Esophagus muscularis mucosa (tissue), 4 donors: ENCODE measurements at regions not wholly inside any gene's neighbourhood (a gene's known extent, or its start where the extent isn't known, plus 50 kb on each side); places are given as distances from the start of the nearest gene placed in this dataset.

Experiments
- DNase-seq: peaks from one replicate; pipeline ENCODE4 v3.0.0-alpha.2; 2017; ENCODE audit errors: extremely low spot score
- H3K27ac ChIP-seq, 4 donors: fragments of 200-600 bp; sonication (generic); replicated peaks in 1 of 4; 1 replicate in 3 of 4; 2 replicates in 1 of 4; pipeline ENCODE4 v1.5.1; 2016 to 2019; ENCODE audit warnings: mild to moderate bottlenecking in 1 of 4
- H3K27me3 ChIP-seq, 4 donors: fragments of 200-600 bp; sonication (generic); one replicate each; pipeline versions ENCODE4 v1.5.1 to v1.6.0; 2016 to 2019
- H3K36me3 ChIP-seq, 4 donors: fragments of 200-600 bp; sonication (generic); one replicate each; pipeline ENCODE4 v1.5.1; 2016 to 2019
- H3K4me1 ChIP-seq, 4 donors: fragments of 200-600 bp; sonication (generic); one replicate each; pipeline ENCODE4 v1.5.1; 2016 to 2019
- H3K4me3 ChIP-seq, 4 donors: fragments of 200-600 bp; sonication (generic); 1 replicate in 2 of 4; 2 replicates in 2 of 4; pipeline ENCODE4 v1.5.1; 2016 to 2019; ENCODE audit warnings: mild to moderate bottlenecking in 4 of 4, moderate library complexity in 1 of 4
- H3K9me3 ChIP-seq, 4 donors: fragments of 200-600 bp; sonication (generic); 1 replicate in 3 of 4; 2 replicates in 1 of 4; pipeline ENCODE4 v1.5.1; 2016 to 2019
- CTCF ChIP-seq, 3 experiments: fragments of 200-600 bp in 2 of 3; fragments of 450-650 bp in 1 of 3; sonication (generic) in 2 of 3; IDR thresholded peaks; one replicate each; pipeline ENCODE4 v1.5.1; 2017 to 2019; ENCODE audit warnings: antibody characterized with exemption in 3 of 3, mild to moderate bottlenecking in 2 of 3, moderate library complexity in 1 of 3
- EP300 ChIP-seq: sonication (generic); formaldehyde crosslinking; IDR thresholded peaks from one replicate; pipeline ENCODE4 v1.6.1; 2017; ENCODE audit warnings: antibody characterized with exemption
- POLR2A ChIP-seq: fragments of 450-650 bp; IDR thresholded peaks from one replicate; pipeline ENCODE4 v1.6.1; 2017; ENCODE audit warnings: antibody characterized with exemption, moderate library complexity, mild to moderate bottlenecking, low read depth
- POLR2AphosphoS5 ChIP-seq, 2 donors: sonication (generic); formaldehyde crosslinking; IDR thresholded peaks; one replicate each; pipeline ENCODE4 v1.6.1; 2017; ENCODE audit warnings: antibody characterized with exemption in 2 of 2
- WGBS: methylation state at CpG from one replicate; pipeline ENCODE4 v1.1.5; 2018; 5-methylcytosine and 5-hydroxymethylcytosine counted together
- intact Hi-C: fragments of 100-400 bp; cut with DNase I; formaldehyde crosslinking; loops from one replicate; pipeline ENCODE4 v1.15.1; 2023

DNA sequence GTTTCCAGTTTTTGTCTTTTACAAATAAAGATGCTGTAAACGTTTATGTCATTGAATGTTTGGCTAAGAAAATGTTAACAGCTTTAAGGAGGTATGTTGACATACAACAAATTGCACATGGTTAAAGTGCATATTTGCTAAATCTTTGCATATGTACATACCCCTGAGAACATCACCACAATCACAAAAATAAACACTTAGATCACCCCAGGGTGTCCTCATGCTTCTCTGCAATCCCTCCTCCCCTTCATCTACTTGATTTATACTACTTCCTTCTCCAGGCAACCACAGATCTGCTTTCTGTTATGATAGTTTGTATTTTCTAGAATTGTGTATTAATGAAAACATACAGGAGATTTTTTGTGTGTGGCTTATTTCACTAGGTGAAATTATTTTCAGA lies 209.5 kb downstream of the GLRX3 start:
- TF ChIP-seq CTCF (IDR thresholded peaks at IDR 0.05) (no peak), POLR2AphosphoS5 (IDR thresholded peaks at IDR 0.05) (no peak), EP300 (no peak), POLR2A (no peak)
- H3K27me3 ChIP-seq: no peaks in the 10 kb centered on the region
- H3K4me3 ChIP-seq: no peak overlapping the region
- no peak for DNase-seq
- no peaks in the 10 kb centered on the region for H3K36me3 ChIP-seq
- peaks cover 0 to 6% (median 0%) of the 10 kb centered on the region in 4 donors for H3K9me3 ChIP-seq
- no peak overlapping the region for H3K27ac ChIP-seq
- intact Hi-C loops: no loop called here
- H3K4me1 ChIP-seq: no peaks in the 10 kb centered on the region
- WGBS: 21% methylated on average over 1 of the region's 1 CpG

DNA sequence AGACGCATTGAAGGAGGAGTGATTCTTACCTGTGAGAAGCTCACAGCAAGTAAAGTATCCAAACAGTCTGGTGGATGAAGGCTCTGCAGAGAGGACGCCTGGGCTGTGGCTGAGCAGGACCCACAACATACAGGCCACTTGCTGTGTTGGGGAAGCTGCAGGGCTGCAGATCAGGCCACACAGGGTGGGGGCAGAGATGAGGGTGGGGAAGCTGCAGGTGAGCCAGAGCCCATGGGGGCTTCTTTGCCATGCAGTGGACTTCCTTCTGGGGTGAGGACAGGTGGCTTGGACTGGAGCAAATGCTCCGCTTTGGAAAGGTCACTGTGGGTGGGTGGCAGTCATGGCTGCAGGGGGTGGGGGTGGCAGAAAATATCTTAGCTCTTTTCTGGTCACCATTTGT lies 214.8 kb downstream of the GLRX3 start:
- H3K27me3 ChIP-seq: peaks cover 0 to 7% (median 0%) of the 10 kb centered on the region in 4 donors
- H3K4me1 ChIP-seq: no peaks in the 10 kb centered on the region
- no peak overlapping the region for H3K27ac ChIP-seq
- DNase-seq: no peak
- TF ChIP-seq POLR2A (no peak), POLR2AphosphoS5 (IDR thresholded peaks at IDR 0.05) (no peak), EP300 (no peak), CTCF (IDR thresholded peaks at IDR 0.05) (no peak)
- H3K36me3 ChIP-seq: no peaks in the 10 kb centered on the region
- no peak overlapping the region for H3K4me3 ChIP-seq
- peaks cover 0 to 6% (median 0%) of the 10 kb centered on the region in 4 donors for H3K9me3 ChIP-seq
- intact Hi-C loops: no loop called here
- 69% methylated on average over 2 of the region's 3 CpGs for WGBS

DNA sequence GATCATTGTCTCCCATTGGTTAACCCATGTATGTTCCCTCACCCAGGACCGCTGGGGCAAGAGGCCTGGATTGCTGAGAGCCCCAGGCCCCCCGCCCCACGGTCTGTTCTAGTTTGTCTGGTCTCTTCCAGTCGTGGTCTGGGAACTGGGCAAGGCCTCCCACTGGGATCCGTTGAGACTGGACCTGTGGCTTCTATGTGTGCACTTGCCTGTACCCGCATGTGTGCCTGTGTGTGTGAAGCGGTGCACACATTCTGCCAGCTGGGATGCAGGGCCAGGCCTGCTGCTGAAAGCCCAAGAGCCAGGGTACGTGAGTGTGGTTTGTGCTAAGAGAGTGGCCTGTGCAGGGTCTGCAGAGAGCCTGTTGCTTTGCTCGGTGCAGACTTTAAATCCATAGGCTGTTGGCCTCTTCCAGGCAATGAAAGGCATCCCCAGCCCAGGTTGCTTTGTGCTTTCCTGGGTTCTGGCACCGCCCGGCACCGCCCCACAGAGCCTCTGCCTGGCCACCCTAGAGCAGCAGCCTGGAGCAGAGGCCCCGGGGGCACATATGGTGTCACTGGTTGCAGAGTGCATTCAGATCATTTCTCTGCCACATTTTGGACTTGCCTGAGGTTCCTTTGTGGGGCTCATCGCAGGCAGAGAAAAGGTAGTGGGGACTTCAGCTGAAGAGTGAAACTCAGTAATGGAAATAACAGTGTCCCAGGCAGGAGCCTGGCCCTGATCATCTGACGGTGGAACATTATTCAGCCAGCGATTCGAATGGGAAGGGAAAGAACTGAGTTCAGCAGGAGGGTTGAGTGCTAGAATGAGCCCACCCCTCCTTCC lies 215.5 kb downstream of the GLRX3 start:
- H3K27me3 ChIP-seq: peaks cover 0 to 7% (median 0%) of the 10 kb centered on the region in 4 donors
- H3K36me3 ChIP-seq: no peaks in the 10 kb centered on the region
- intact Hi-C loops: no loop called here
- H3K4me3 ChIP-seq: no peak overlapping the region
- no peak for TF ChIP-seq POLR2A
- TF ChIP-seq EP300: no peak
- TF ChIP-seq CTCF (IDR thresholded peaks at IDR 0.05): no peak
- no peak for TF ChIP-seq POLR2AphosphoS5 (IDR thresholded peaks at IDR 0.05)
- no peaks in the 10 kb centered on the region for H3K4me1 ChIP-seq
- WGBS: 73% methylated on average over 11 of the region's 17 CpGs
- no peak overlapping the region for H3K27ac ChIP-seq
- DNase-seq: no peak
- peaks cover 0 to 3% (median 0%) of the 10 kb centered on the region in 4 donors for H3K9me3 ChIP-seq

GRCh38 chr10:130352291-130352645 lies 216.1 kb downstream of the GLRX3 start:
- WGBS: 65% methylated on average over 8 of the region's 9 CpGs
- intact Hi-C loops: no loop called here
- TF ChIP-seq CTCF (IDR thresholded peaks at IDR 0.05) (no peak), POLR2AphosphoS5 (IDR thresholded peaks at IDR 0.05) (no peak)
- no peak for DNase-seq
- Histone ChIP-seq H3K36me3 (no peaks in the 10 kb centered on the region), H3K9me3 (no peaks in the 10 kb centered on the region), H3K4me1 (no peaks in the 10 kb centered on the region), H3K4me3 (no peak overlapping the region), H3K27me3 (peaks cover 0 to 7% (median 0%) of the 10 kb centered on the region in 4 donors), H3K27ac (no peak overlapping the region)
